OCI-LY1 (cell line): ENCODE measurements at regions not wholly inside any gene's neighbourhood (a gene's known extent, or its start where the extent isn't known, plus 50 kb on each side); places are given as distances from the start of the nearest gene placed in this dataset.

ENCODE experiments used
- H2AFZ ChIP-seq: fragments of 200-600 bp; sonication (generic), shearing (Covaris generic); 2 replicates; pipeline ENCODE4 v1.6.0; 2014; ENCODE audit warnings: antibody characterized with exemption, mild to moderate bottlenecking, low read length
- H3F3A ChIP-seq: fragments of 200-600 bp; sonication (generic), shearing (Covaris generic); 2 replicates; pipeline ENCODE4 v1.6.0; 2014; ENCODE audit warnings: mild to moderate bottlenecking, antibody characterized with exemption, low read length, moderate library complexity; ENCODE audit not compliant: insufficient read depth
- H3K27ac ChIP-seq: fragments of 200-600 bp; sonication (generic); 2 replicates; pipeline ENCODE4 v1.5.1; 2014; ENCODE audit warnings: low read length, mixed run types, mild to moderate bottlenecking, low read depth; ENCODE audit not compliant: poor library complexity, severe bottlenecking
- H3K27me3 ChIP-seq: fragments of 200-600 bp; sonication (generic); 2 replicates; pipeline ENCODE4 v1.6.0; 2014; ENCODE audit warnings: antibody characterized with exemption, mild to moderate bottlenecking, low read length, moderate library complexity; ENCODE audit not compliant: insufficient read depth
- H3K36me3 ChIP-seq: fragments of 200-600 bp; sonication (generic); 2 replicates; pipeline ENCODE4 v1.6.1; 2014; ENCODE audit warnings: mild to moderate bottlenecking, antibody characterized with exemption, low read length, moderate library complexity, mixed read lengths; ENCODE audit not compliant: insufficient read depth
- H3K4me1 ChIP-seq: fragments of 200-600 bp; sonication (generic); 2 replicates; pipeline ENCODE4 v1.5.1; 2014; ENCODE audit warnings: mild to moderate bottlenecking, low read length, moderate library complexity; ENCODE audit not compliant: insufficient read depth, severe bottlenecking
- H3K4me2 ChIP-seq: fragments of 200-600 bp; sonication (generic), shearing (Covaris generic); 2 replicates; pipeline ENCODE4 v1.6.1; 2014; ENCODE audit warnings: low read length
- H3K4me3 ChIP-seq: fragments of 200-600 bp; sonication (generic); 2 replicates; pipeline ENCODE4 v1.5.1; 2014; ENCODE audit warnings: low read length, low read depth, mild to moderate bottlenecking, mixed read lengths; ENCODE audit not compliant: poor library complexity, severe bottlenecking
- H3K79me2 ChIP-seq: fragments of 200-600 bp; shearing (Covaris generic); 2 replicates; pipeline ENCODE4 v1.6.1; 2016; ENCODE audit warnings: mixed run types, low read length, mixed read lengths; ENCODE audit not compliant: insufficient read depth
- H3K9ac ChIP-seq: fragments of 200-600 bp; sonication (generic), shearing (Covaris generic); 2 replicates; pipeline ENCODE4 v1.6.1; 2014; ENCODE audit warnings: mild to moderate bottlenecking, low read length, mixed read lengths
- H3K9me2 ChIP-seq: fragments of 200-600 bp; sonication (generic), shearing (Covaris generic); 2 replicates; pipeline ENCODE4 v1.6.1; 2014; ENCODE audit warnings: low read depth, mild to moderate bottlenecking, low read length, mixed read lengths
- H3K9me3 ChIP-seq: fragments of 200-600 bp; shearing (Covaris generic); 2 replicates; pipeline ENCODE4 v1.6.1; 2014; ENCODE audit warnings: low read length, mixed read lengths
- H4K20me1 ChIP-seq: fragments of 200-600 bp; sonication (generic), shearing (Covaris generic); 2 replicates; pipeline ENCODE4 v1.6.0; 2016; ENCODE audit warnings: mild to moderate bottlenecking, low read length; ENCODE audit not compliant: insufficient read depth
- CTCF ChIP-seq: fragments of 200-600 bp; sonication (generic), shearing (Covaris generic); IDR thresholded peaks from 2 replicates; pipeline ENCODE4 v1.5.1; 2017; ENCODE audit warnings: mild to moderate bottlenecking, antibody characterized with exemption, low read length, moderate library complexity, mixed read lengths
- EZH2 ChIP-seq: fragments of 200-600 bp; sonication (generic), shearing (Covaris generic); IDR thresholded peaks from 2 replicates; pipeline ENCODE4 v1.8.0; 2017; ENCODE audit warnings: borderline replicate concordance, mixed run types, mild to moderate bottlenecking, antibody characterized with exemption, low read length, moderate library complexity, mixed read lengths

GRCh38 chr3:177893331-177893730 lies 642.9 kb upstream of the KCNMB2 start:
- Histone ChIP-seq H3K4me1 (no peaks in the 10 kb centered on the region), H4K20me1 (no peaks in the 10 kb centered on the region), H2AFZ (no peak overlapping the region), H3F3A (no peaks in the 10 kb centered on the region), H3K4me2 (no peak overlapping the region), H3K9ac (no peak overlapping the region), H3K4me3 (no peak overlapping the region), H3K27ac (no peak overlapping the region), H3K9me3 (no peaks in the 10 kb centered on the region), H3K9me2 (0 out of 2 replicates have a peak, but pooled peaks cover 3% of the 10 kb centered on the region), H3K79me2 (no peaks in the 10 kb centered on the region), H3K36me3 (no peaks in the 10 kb centered on the region), H3K27me3 (no peaks in the 10 kb centered on the region)
- TF ChIP-seq EZH2 (no peak), CTCF (no peak)

GRCh38 chr3:177894081-177894728 lies 642.0 kb upstream of the KCNMB2 start:
- H3K79me2 ChIP-seq = no peaks in the 10 kb centered on the region
- no peaks in the 10 kb centered on the region for H4K20me1 ChIP-seq
- H2AFZ ChIP-seq = no peak overlapping the region
- H3K9me3 ChIP-seq = no peaks in the 10 kb centered on the region
- no peak overlapping the region for H3K4me3 ChIP-seq
- H3K4me1 ChIP-seq = no peaks in the 10 kb centered on the region
- no peaks in the 10 kb centered on the region for H3K27me3 ChIP-seq
- no peaks in the 10 kb centered on the region for H3K36me3 ChIP-seq
- no peaks in the 10 kb centered on the region for H3F3A ChIP-seq
- H3K9me2 ChIP-seq = 0 out of 2 replicates have a peak, but pooled peaks cover 3% of the 10 kb centered on the region
- H3K9ac ChIP-seq = no peak overlapping the region
- TF ChIP-seq CTCF = no peak
- TF ChIP-seq EZH2 = no peak
- no peak overlapping the region for H3K27ac ChIP-seq
- no peak overlapping the region for H3K4me2 ChIP-seq

- Histone ChIP-seq H3K9ac (no peak overlapping the region), H3F3A (no peaks in the 10 kb centered on the region), H3K9me3 (peaks cover 4% of the 10 kb centered on the region; the same call in 1 of the 2 replicates), H2AFZ (no peak overlapping the region), H3K4me2 (no peak overlapping the region), H4K20me1 (no peaks in the 10 kb centered on the region), H3K4me3 (no peak overlapping the region), H3K79me2 (no peaks in the 10 kb centered on the region), H3K4me1 (no peaks in the 10 kb centered on the region), H3K36me3 (no peaks in the 10 kb centered on the region), H3K27me3 (no peaks in the 10 kb centered on the region), H3K9me2 (0 out of 2 replicates have a peak, but pooled peaks cover 3% of the 10 kb centered on the region), H3K27ac (no peak overlapping the region)
- no peak for TF ChIP-seq EZH2
- TF ChIP-seq CTCF = no peak
Observed at GRCh38 chr3:177898185-177898584, 638.1 kb upstream of the KCNMB2 start.
